ENCODE measurements at regions not wholly inside any gene's neighbourhood (a gene's known extent, or its start where the extent isn't known, plus 50 kb on each side); places are given as distances from the start of the nearest gene placed in this dataset.
"Not testable (repeated sequence)": the region's sequence is repeated elsewhere in the genome, so short reads cannot be mapped to it uniquely, and the experiment has no call there.

- H3K4me1 Mint-ChIP-seq (ENCODE audit: unreplicated experiment), result peaks cover 8% of the 10 kb centered on the region
- H3K27me3 Mint-ChIP-seq (ENCODE audit: unreplicated experiment), result peaks cover 6% of the 10 kb centered on the region
- TF ChIP-seq CTCF (IDR thresholded peaks at IDR 0.05), result no peak
- no peaks in the 10 kb centered on the region for H3K9me3 Mint-ChIP-seq (ENCODE audit: unreplicated experiment)
- no peak for DNase-seq (ENCODE audit: extremely low spot score, unreplicated experiment)
- H3K27ac Mint-ChIP-seq (ENCODE audit: unreplicated experiment), result no peak overlapping the region
- no peaks in the 10 kb centered on the region for H3K36me3 Mint-ChIP-seq (ENCODE audit: unreplicated experiment)
- no peak overlapping the region for H3K4me3 Mint-ChIP-seq (ENCODE audit: unreplicated experiment)
These were observed 119.8 kb upstream of the NEK6 start for GRCh38 chr9:124137944-124138335.

- TF ChIP-seq CTCF (IDR thresholded peaks at IDR 0.05), result no peak
- H3K27ac Mint-ChIP-seq (ENCODE audit: unreplicated experiment), result no peak overlapping the region
- peaks cover 15% of the 10 kb centered on the region for H3K4me1 Mint-ChIP-seq (ENCODE audit: unreplicated experiment)
- no peaks in the 10 kb centered on the region for H3K36me3 Mint-ChIP-seq (ENCODE audit: unreplicated experiment)
- DNase-seq (ENCODE audit: extremely low spot score, unreplicated experiment), result no peak
- H3K9me3 Mint-ChIP-seq (ENCODE audit: unreplicated experiment), result no peaks in the 10 kb centered on the region
- no peak overlapping the region for H3K4me3 Mint-ChIP-seq (ENCODE audit: unreplicated experiment)
- peaks cover 6% of the 10 kb centered on the region for H3K27me3 Mint-ChIP-seq (ENCODE audit: unreplicated experiment)
These were observed 118.7 kb upstream of the NEK6 start for GRCh38 chr9:124139001-124139400.

GRCh38 chr9:124140941-124141568 is 116.7 kb upstream of the NEK6 start:
- Mint-ChIP-seq H3K4me1 (ENCODE audit: unreplicated experiment) (peaks cover 16% of the 10 kb centered on the region), H3K9me3 (ENCODE audit: unreplicated experiment) (no peaks in the 10 kb centered on the region), H3K27me3 (ENCODE audit: unreplicated experiment) (peaks cover 3% of the 10 kb centered on the region), H3K4me3 (ENCODE audit: unreplicated experiment) (no peak overlapping the region), H3K27ac (ENCODE audit: unreplicated experiment) (no peak overlapping the region), H3K36me3 (ENCODE audit: unreplicated experiment) (no peaks in the 10 kb centered on the region)
- no peak for TF ChIP-seq CTCF (IDR thresholded peaks at IDR 0.05)
- no peak for DNase-seq (ENCODE audit: extremely low spot score, unreplicated experiment)

GRCh38 chr9:124144561-124145123 is 113.1 kb upstream of the NEK6 start:
- H3K36me3 Mint-ChIP-seq (ENCODE audit: unreplicated experiment); DNase-seq (ENCODE audit: extremely low spot score, unreplicated experiment); H3K27ac Mint-ChIP-seq (ENCODE audit: unreplicated experiment); H3K27me3 Mint-ChIP-seq (ENCODE audit: unreplicated experiment); H3K4me3 Mint-ChIP-seq (ENCODE audit: unreplicated experiment); H3K9me3 Mint-ChIP-seq (ENCODE audit: unreplicated experiment): not testable (repeated sequence)
- H3K4me1 Mint-ChIP-seq (ENCODE audit: unreplicated experiment), result peaks cover 13% of the 10 kb centered on the region

- H3K4me3 Mint-ChIP-seq (ENCODE audit: unreplicated experiment), result no peak overlapping the region
- TF ChIP-seq CTCF (IDR thresholded peaks at IDR 0.05), result no peak
- no peaks in the 10 kb centered on the region for H3K36me3 Mint-ChIP-seq (ENCODE audit: unreplicated experiment)
These were observed 111.7 kb upstream of the NEK6 start for GRCh38 chr9:124146031-124146561.

More at GRCh38 chr9:124146031-124146561, 111.7 kb upstream of the NEK6 start:
- no peak for DNase-seq (ENCODE audit: extremely low spot score, unreplicated experiment)
- no peaks in the 10 kb centered on the region for H3K9me3 Mint-ChIP-seq (ENCODE audit: unreplicated experiment)
- H3K4me1 Mint-ChIP-seq (ENCODE audit: unreplicated experiment), result peaks cover 13% of the 10 kb centered on the region
- peaks cover 17% of the 10 kb centered on the region for H3K27me3 Mint-ChIP-seq (ENCODE audit: unreplicated experiment)
- H3K27ac Mint-ChIP-seq (ENCODE audit: unreplicated experiment), result no peak overlapping the region

All from osteocyte (in vitro differentiated cells).